ENCODE measurements at regions not wholly inside any gene's neighbourhood (a gene's known extent, or its start where the extent isn't known, plus 50 kb on each side); places are given as distances from the start of the nearest gene placed in this dataset.
A peak's percentile ranks its signal among the peaks of the same experiment; 100 is the strongest.

DNA sequence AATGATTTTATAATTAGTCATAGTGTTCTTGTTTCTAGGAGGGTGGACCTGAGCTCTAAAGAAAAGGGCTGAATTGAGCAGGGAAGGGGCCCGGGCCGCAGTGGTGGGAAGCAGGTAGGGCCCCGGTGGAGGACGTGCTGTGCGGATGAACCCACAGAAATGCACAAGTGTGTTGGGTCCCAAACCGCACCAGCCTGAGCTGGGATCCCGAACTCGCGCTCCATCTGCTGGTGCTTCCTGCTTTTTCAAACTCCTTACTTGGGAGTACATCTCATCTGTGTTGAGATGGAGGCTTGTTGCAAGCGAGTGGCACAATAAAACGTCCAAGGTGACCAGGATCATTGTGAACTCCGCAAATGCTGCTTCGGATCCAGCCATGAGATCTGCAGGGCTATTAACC, 244.8 kb upstream of the IGF1R start:
- H3K4me1 Mint-ChIP-seq (ENCODE audit: low read depth), result no peaks in the 10 kb centered on the region
- no peaks in the 10 kb centered on the region for H3K36me3 Mint-ChIP-seq (ENCODE audit: insufficient read depth)
- no peak overlapping the region for H3K4me3 Mint-ChIP-seq
- peaks cover 5% of the 10 kb centered on the region for H3K27me3 Mint-ChIP-seq (ENCODE audit: low read depth)
- no peak for ATAC-seq
- DNase-seq, result no peak
- H3K9me3 Mint-ChIP-seq, result no peaks in the 10 kb centered on the region

GRCh38 chr15:98405013-98405412, 243.3 kb upstream of the IGF1R start:
- Mint-ChIP-seq H3K4me3 (no peak overlapping the region), H3K27me3 (ENCODE audit: low read depth) (peaks cover 5% of the 10 kb centered on the region), H3K36me3 (ENCODE audit: insufficient read depth) (no peaks in the 10 kb centered on the region), H3K4me1 (ENCODE audit: low read depth) (no peaks in the 10 kb centered on the region), H3K9me3 (no peaks in the 10 kb centered on the region)
- ATAC-seq, result no peak
- no peak for DNase-seq

- Mint-ChIP-seq H3K9me3 (no peaks in the 10 kb centered on the region), H3K4me3 (no peak overlapping the region), H3K36me3 (ENCODE audit: insufficient read depth) (no peaks in the 10 kb centered on the region), H3K27me3 (ENCODE audit: low read depth) (peaks cover 5% of the 10 kb centered on the region), H3K4me1 (ENCODE audit: low read depth) (no peaks in the 10 kb centered on the region)
- DNase-seq, result no peak
- ATAC-seq, result no peak
Measured at GRCh38 chr15:98408231-98408630, 240.1 kb upstream of the IGF1R start.

DNA sequence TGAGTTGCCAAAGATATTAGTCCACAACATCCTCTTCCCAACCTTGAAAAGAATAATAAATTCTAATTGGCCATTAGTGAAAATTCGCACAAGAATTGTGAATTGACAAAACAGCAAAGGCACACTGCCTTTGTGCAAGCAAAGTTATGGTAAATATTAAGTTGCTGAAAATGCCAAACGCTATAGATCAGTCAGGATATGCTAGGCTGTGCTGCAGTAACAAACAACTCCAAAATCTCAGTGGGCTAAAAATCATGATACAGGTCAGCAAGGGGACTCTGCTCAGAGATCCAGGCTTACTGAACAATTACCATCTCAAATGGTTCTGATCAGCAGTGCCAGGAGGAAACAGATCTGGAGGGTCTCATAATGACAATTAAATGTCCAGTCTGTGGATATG, 238.0 kb upstream of the IGF1R start:
- H3K27me3 Mint-ChIP-seq (ENCODE audit: low read depth), result peaks cover 2% of the 10 kb centered on the region
- H3K36me3 Mint-ChIP-seq (ENCODE audit: insufficient read depth), result no peaks in the 10 kb centered on the region
- H3K9me3 Mint-ChIP-seq, result no peaks in the 10 kb centered on the region
- H3K4me1 Mint-ChIP-seq (ENCODE audit: low read depth), result no peaks in the 10 kb centered on the region
- H3K4me3 Mint-ChIP-seq, result no peak overlapping the region
- ATAC-seq (no peak), DNase-seq (no peak)

- ATAC-seq, result no peak
- no peak for DNase-seq
- Mint-ChIP-seq H3K4me1 (ENCODE audit: low read depth) (no peaks in the 10 kb centered on the region), H3K4me3 (no peak overlapping the region), H3K36me3 (ENCODE audit: insufficient read depth) (no peaks in the 10 kb centered on the region), H3K9me3 (no peaks in the 10 kb centered on the region), H3K27me3 (ENCODE audit: low read depth) (peaks cover 10% of the 10 kb centered on the region)
Measured at GRCh38 chr15:98412852-98413251, 235.5 kb upstream of the IGF1R start.

DNA sequence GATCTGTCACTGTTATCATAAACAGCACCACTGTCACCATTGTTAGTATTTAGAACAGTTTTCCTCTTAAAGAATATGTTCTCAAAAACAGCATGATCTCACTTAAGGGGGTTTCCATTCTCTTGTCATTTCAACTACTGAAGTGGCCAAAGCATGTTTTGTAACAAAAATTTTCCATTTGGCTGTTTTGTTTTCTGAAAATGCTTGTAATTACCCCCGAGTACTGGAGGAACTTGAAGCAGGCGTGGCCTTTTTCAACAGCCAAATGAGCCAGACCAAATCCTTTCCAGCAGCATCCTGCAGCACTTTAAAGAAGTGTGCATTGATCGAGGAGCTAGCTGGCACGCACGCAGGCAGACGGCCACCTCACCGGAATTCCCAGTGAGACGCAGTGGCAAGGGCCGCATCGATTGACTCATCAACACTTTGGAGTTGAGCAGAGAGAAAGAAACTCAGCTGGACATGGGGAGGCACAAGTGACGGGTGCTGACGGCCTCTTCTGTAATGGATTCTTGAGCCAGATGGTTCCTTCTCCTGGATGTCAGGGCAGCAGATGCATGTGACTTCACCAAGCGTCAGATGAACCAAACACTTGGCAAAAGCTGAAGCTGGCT, 234.3 kb upstream of the IGF1R start:
- Mint-ChIP-seq H3K36me3 (ENCODE audit: insufficient read depth) (no peaks in the 10 kb centered on the region), H3K27me3 (ENCODE audit: low read depth) (peaks cover 14% of the 10 kb centered on the region), H3K4me1 (ENCODE audit: low read depth) (no peaks in the 10 kb centered on the region), H3K4me3 (no peak overlapping the region), H3K9me3 (no peaks in the 10 kb centered on the region)
- DNase-seq (no peak), ATAC-seq (no peak)

- H3K9me3 Mint-ChIP-seq, result no peaks in the 10 kb centered on the region
Measured at GRCh38 chr15:98416222-98416855, 232.0 kb upstream of the IGF1R start.

GRCh38 chr15:98417346-98417745, 231.0 kb upstream of the IGF1R start:
- no peaks in the 10 kb centered on the region for H3K9me3 Mint-ChIP-seq
- DNase-seq (no peak), ATAC-seq (no peak)
- H3K4me3 Mint-ChIP-seq, result no peak overlapping the region
- H3K4me1 Mint-ChIP-seq (ENCODE audit: low read depth), result peaks cover 5% of the 10 kb centered on the region
- H3K36me3 Mint-ChIP-seq (ENCODE audit: insufficient read depth), result no peaks in the 10 kb centered on the region
- H3K27me3 Mint-ChIP-seq (ENCODE audit: low read depth), result peaks cover 35% of the 10 kb centered on the region

More at GRCh38 chr15:98416222-98416855, 232.0 kb upstream of the IGF1R start:
- ATAC-seq, result no peak
- no peak for DNase-seq
- Mint-ChIP-seq H3K36me3 (ENCODE audit: insufficient read depth) (no peaks in the 10 kb centered on the region), H3K4me1 (ENCODE audit: low read depth) (peaks cover under 1% of the 10 kb centered on the region), H3K4me3 (no peak overlapping the region), H3K27me3 (ENCODE audit: low read depth) (peaks cover 26% of the 10 kb centered on the region)

GRCh38 chr15:98418122-98418521, 230.2 kb upstream of the IGF1R start:
- ATAC-seq, result no peak

DNA sequence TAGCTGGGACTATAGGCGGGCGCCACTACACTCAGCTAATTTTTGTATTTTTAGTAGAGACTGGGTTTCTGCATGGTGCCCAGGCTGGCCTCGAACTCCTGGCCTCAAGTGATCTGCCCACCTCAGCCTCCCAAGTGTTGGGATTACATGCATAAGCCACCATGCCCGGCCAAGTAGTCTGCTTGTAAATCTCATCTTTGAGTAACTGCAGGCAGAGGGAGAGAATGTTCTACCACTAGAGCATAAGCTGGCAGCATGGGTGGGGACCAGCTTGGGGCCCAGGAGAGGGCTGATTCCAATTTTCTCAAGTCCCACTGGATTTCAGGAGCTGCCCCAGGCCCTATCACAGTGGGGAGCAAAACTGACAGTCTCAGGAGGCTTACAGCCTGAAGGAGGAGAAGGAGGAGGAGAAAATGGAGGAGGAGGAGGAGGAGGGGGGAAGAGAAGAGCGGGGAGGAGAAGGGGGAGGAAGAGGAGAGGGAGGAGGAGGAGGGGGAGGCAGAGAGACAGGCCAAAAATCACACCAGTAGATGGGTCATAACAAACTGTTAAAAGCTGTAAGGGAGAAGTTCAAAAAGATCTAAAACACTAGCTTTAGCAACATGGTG, 229.1 kb upstream of the IGF1R start:
- ATAC-seq (no peak), DNase-seq (no peak)
- Mint-ChIP-seq H3K9me3 (no peaks in the 10 kb centered on the region), H3K27me3 (ENCODE audit: low read depth) (peaks cover 46% of the 10 kb centered on the region), H3K4me3 (no peak overlapping the region), H3K4me1 (ENCODE audit: low read depth) (peaks cover 5% of the 10 kb centered on the region), H3K36me3 (ENCODE audit: insufficient read depth) (no peaks in the 10 kb centered on the region)

More at GRCh38 chr15:98418122-98418521, 230.2 kb upstream of the IGF1R start:
- no peak for DNase-seq
- Mint-ChIP-seq H3K4me3 (no peak overlapping the region), H3K4me1 (ENCODE audit: low read depth) (peaks cover 5% of the 10 kb centered on the region), H3K9me3 (no peaks in the 10 kb centered on the region), H3K36me3 (ENCODE audit: insufficient read depth) (no peaks in the 10 kb centered on the region), H3K27me3 (ENCODE audit: low read depth) (peaks cover 42% of the 10 kb centered on the region)

DNA sequence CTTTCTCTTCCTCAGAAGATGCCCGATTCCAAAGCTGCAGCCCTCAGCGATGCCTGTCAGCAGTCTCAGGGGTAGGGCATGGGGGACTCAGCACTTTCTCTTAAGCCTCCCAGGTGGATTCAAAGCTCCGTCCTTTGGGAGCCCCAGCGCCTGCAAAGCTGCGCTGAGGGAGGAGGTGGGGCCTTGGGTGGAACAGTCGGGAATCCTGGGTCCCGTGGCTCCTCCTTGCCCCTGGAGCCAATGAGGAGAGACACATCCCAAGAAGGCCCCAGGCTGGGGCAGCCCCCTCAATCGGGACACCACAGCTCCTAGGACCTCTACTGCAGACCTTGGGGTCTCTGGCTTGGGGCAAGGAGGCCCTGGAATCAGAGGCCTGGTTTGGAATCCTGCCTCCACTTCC, 227.5 kb upstream of the IGF1R start:
- peaks cover 5% of the 10 kb centered on the region for H3K4me1 Mint-ChIP-seq (ENCODE audit: low read depth)
- no peak overlapping the region for H3K4me3 Mint-ChIP-seq
- ATAC-seq (no peak), DNase-seq (no peak)
- no peaks in the 10 kb centered on the region for H3K9me3 Mint-ChIP-seq
- H3K27me3 Mint-ChIP-seq (ENCODE audit: low read depth), result peaks cover 50% of the 10 kb centered on the region
- H3K36me3 Mint-ChIP-seq (ENCODE audit: insufficient read depth), result no peaks in the 10 kb centered on the region

- Mint-ChIP-seq H3K36me3 (ENCODE audit: insufficient read depth) (no peaks in the 10 kb centered on the region), H3K27me3 (ENCODE audit: low read depth) (peaks cover 50% of the 10 kb centered on the region), H3K4me3 (peak overlapping the region; percentile 26), H3K9me3 (no peaks in the 10 kb centered on the region), H3K4me1 (ENCODE audit: low read depth) (peaks cover 5% of the 10 kb centered on the region)
- DNase-seq (peak; percentile 50), ATAC-seq (peak; percentile 78 to 80)
Measured at GRCh38 chr15:98421419-98422129, 226.8 kb upstream of the IGF1R start.

- peak; percentile 9 to 19 for ATAC-seq
- H3K27me3 Mint-ChIP-seq (ENCODE audit: low read depth), result peaks cover 48% of the 10 kb centered on the region
- H3K4me3 Mint-ChIP-seq, result no peak overlapping the region
- H3K36me3 Mint-ChIP-seq (ENCODE audit: insufficient read depth), result no peaks in the 10 kb centered on the region
- peaks cover 5% of the 10 kb centered on the region for H3K4me1 Mint-ChIP-seq (ENCODE audit: low read depth)
- H3K9me3 Mint-ChIP-seq, result no peaks in the 10 kb centered on the region
- no peak for DNase-seq
Measured at GRCh38 chr15:98422130-98422478, 226.2 kb upstream of the IGF1R start.

GRCh38 chr15:98425173-98425572, 223.2 kb upstream of the IGF1R start:
- H3K4me1 Mint-ChIP-seq (ENCODE audit: low read depth), result peaks cover 9% of the 10 kb centered on the region
- no peaks in the 10 kb centered on the region for H3K36me3 Mint-ChIP-seq (ENCODE audit: insufficient read depth)
- ATAC-seq, result no peak
- peaks cover 66% of the 10 kb centered on the region for H3K27me3 Mint-ChIP-seq (ENCODE audit: low read depth)
- no peak overlapping the region for H3K4me3 Mint-ChIP-seq
- no peak for DNase-seq
- no peaks in the 10 kb centered on the region for H3K9me3 Mint-ChIP-seq

DNA sequence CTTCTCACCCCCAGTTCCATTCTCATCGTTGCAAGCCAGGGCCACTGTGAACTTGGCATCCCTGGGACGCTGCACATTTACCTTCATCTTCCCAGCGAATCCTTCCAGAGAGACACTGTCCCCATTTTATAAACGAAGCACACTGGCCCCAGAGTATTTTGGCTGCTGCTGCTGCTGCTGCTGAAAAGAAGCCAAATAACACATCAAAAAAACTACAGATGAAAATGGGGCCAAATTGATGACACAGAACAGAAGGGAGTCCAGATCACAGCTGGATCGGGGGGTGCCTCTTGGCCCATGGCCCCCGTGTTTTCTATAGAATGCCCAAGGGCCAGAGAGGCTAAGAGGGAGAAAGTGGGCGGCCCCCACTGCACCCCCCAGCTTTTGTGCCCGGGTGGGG, 221.0 kb upstream of the IGF1R start:
- Mint-ChIP-seq H3K36me3 (ENCODE audit: insufficient read depth) (no peaks in the 10 kb centered on the region), H3K4me3 (no peak overlapping the region), H3K27me3 (ENCODE audit: low read depth) (peaks cover 51% of the 10 kb centered on the region), H3K9me3 (no peaks in the 10 kb centered on the region), H3K4me1 (ENCODE audit: low read depth) (peaks cover 4% of the 10 kb centered on the region)
- ATAC-seq (no peak), DNase-seq (no peak)

Data from activated T-cell treated with anti-CD3 and anti-CD28 coated beads, Interleukin-2, amount 50 U/mL, for 4 hours (primary cell).